ENCODE measurements at regions not wholly inside any gene's neighbourhood (a gene's known extent, or its start where the extent isn't known, plus 50 kb on each side); places are given as distances from the start of the nearest gene placed in this dataset.

DNA sequence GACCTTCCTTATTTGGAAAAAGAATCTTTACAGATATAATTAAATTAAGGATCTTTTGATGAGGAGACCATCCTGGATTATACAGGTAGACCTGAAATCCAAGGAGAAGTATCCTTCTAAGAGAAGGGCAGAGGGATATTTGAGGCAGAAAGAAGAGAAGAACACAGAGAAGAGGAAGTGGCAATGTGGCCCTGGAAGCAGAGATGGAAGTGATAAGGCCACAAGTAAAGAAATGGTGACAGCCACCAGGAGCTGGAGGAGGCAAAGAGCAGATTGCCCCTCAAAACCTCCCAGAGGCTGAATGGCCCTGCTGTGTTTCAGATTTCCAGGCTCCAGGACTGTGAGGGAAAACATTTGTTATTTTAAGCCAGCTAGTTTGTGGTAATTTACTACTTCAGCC lies 93.0 kb upstream of the ANKRD55 start:
- TF ChIP-seq TAF1 (IDR thresholded peaks at IDR 0.05; ENCODE audit: low read depth, low read length): no peak
- no peak for TF ChIP-seq POLR2A (IDR thresholded peaks at IDR 0.05; ENCODE audit: low read depth, low read length)

All from GM12891 (cell line).